GM12878 (cell line): ENCODE measurements at regions not wholly inside any gene's neighbourhood (a gene's known extent, or its start where the extent isn't known, plus 50 kb on each side); places are given as distances from the start of the nearest gene placed in this dataset.

Experiments used
- BCLAF1 ChIP-seq: fragments of 450-650 bp; IDR thresholded peaks from 2 replicates; pipeline ENCODE4 v1.6.1; 2017; ENCODE audit warnings: antibody characterized with exemption, mild to moderate bottlenecking, moderate library complexity
- E4F1 ChIP-seq: fragments of 450-650 bp; IDR thresholded peaks from 2 replicates; pipeline ENCODE4 v1.6.1; 2018; ENCODE audit warnings: borderline replicate concordance, mild to moderate bottlenecking; ENCODE audit not compliant: partially characterized antibody
- EED ChIP-seq: sonication (generic); IDR thresholded peaks from 2 replicates; pipeline ENCODE4 v1.6.1; 2016; ENCODE audit warnings: antibody characterized with exemption, low read depth
- EGR1 ChIP-seq, 2 experiments: IDR thresholded peaks; 1 replicate in 1 of 2; 2 replicates in 1 of 2; pipeline ENCODE4 v1.6.1; 2011 to 2012; ENCODE audit warnings: low read depth in 2 of 2, low read length in 2 of 2, borderline replicate concordance in 1 of 2, mild to moderate bottlenecking in 1 of 2, moderate library complexity in 1 of 2
- ETV6 ChIP-seq, 2 experiments: fragments of 450-650 bp in 1 of 2; IDR thresholded peaks in 1 of 2; conservative IDR thresholded peaks in 1 of 2; 2 replicates each; pipeline ENCODE4 v1.6.1; 2014; ENCODE audit warnings: antibody characterized with exemption in 1 of 2, borderline replicate concordance in 1 of 2, low read depth in 1 of 2, mild to moderate bottlenecking in 1 of 2, moderate library complexity in 1 of 2
- FOS ChIP-seq: IDR thresholded peaks from 3 replicates; pipeline ENCODE4 v1.6.1; 2011; ENCODE audit warnings: borderline replicate concordance; ENCODE audit not compliant: insufficient read length; ENCODE audit errors: extremely low read depth
- FOXM1 ChIP-seq: IDR thresholded peaks from 2 replicates; pipeline ENCODE4 v1.6.1; 2012; ENCODE audit warnings: low read depth, mild to moderate bottlenecking, inconsistent platforms, low read length, moderate library complexity
- IKZF2 ChIP-seq, 2 experiments: fragments of 450-650 bp; IDR thresholded peaks; 2 replicates each; pipeline ENCODE4 v1.6.1; 2017; ENCODE audit warnings: mild to moderate bottlenecking in 2 of 2, moderate library complexity in 2 of 2
- KAT2A ChIP-seq: conservative IDR thresholded peaks from 2 replicates; pipeline ENCODE4 v1.6.1; 2011; ENCODE audit warnings: low read depth, low read length; ENCODE audit not compliant: control insufficient read depth
- KDM1A ChIP-seq: fragments of 200-600 bp; sonication (generic); IDR thresholded peaks from 2 replicates; pipeline ENCODE4 v1.6.1; 2016; ENCODE audit warnings: borderline replicate concordance
- KLF5 ChIP-seq: fragments of 450-650 bp; IDR thresholded peaks from 2 replicates; pipeline ENCODE4 v1.6.1; 2014; ENCODE audit warnings: mild to moderate bottlenecking; ENCODE audit not compliant: partially characterized antibody
- PAX5 ChIP-seq: IDR thresholded peaks from 2 replicates; pipeline ENCODE4 v1.6.1; 2011; ENCODE audit warnings: low read depth, low read length, borderline replicate concordance
- RAD51 ChIP-seq: fragments of 450-650 bp; IDR thresholded peaks from 2 replicates; pipeline ENCODE4 v1.6.1; 2016; ENCODE audit warnings: moderate library complexity, mild to moderate bottlenecking, inconsistent platforms
- RB1 ChIP-seq: fragments of 450-650 bp; formaldehyde crosslinking; IDR thresholded peaks from 2 replicates; pipeline ENCODE4 v1.6.1; 2017; ENCODE audit warnings: mild to moderate bottlenecking, borderline replicate concordance
- SKIL ChIP-seq: fragments of 450-650 bp; IDR thresholded peaks from 2 replicates; pipeline ENCODE4 v1.6.1; 2017; ENCODE audit warnings: mild to moderate bottlenecking, low read depth, inconsistent platforms; ENCODE audit not compliant: poor library complexity, severe bottlenecking
- SREBF2 ChIP-seq: IDR thresholded peaks from 2 replicates; pipeline ENCODE4 v1.6.1; 2012; ENCODE audit warnings: mild to moderate bottlenecking, low read length
- SUPT20H ChIP-seq: IDR thresholded peaks from 2 replicates; pipeline ENCODE4 v1.6.1; 2011; ENCODE audit warnings: low read depth, mild to moderate bottlenecking, low read length, moderate library complexity, borderline replicate concordance; ENCODE audit not compliant: control insufficient read depth
- TARDBP ChIP-seq: IDR thresholded peaks from 2 replicates; pipeline ENCODE4 v1.6.1; 2016; ENCODE audit warnings: borderline replicate concordance
- ZBTB33 ChIP-seq: fragments of 450-650 bp; IDR thresholded peaks from 2 replicates; pipeline ENCODE4 v1.6.1; 2017; ENCODE audit warnings: mild to moderate bottlenecking
- ZNF274 ChIP-seq: IDR thresholded peaks from one replicate; pipeline ENCODE4 v1.8.0; 2011; ENCODE audit not compliant: insufficient read length, insufficient read depth

GRCh38 chr5:44875661-44876605 is 67.2 kb downstream of the MRPS30 start (continued):
- peak; percentile 94 for TF ChIP-seq FOXM1
- no peak for TF ChIP-seq TARDBP
- peak; percentile 35 for TF ChIP-seq SKIL
- TF ChIP-seq KAT2A: no peak
- TF ChIP-seq E4F1: no peak
- no peak for TF ChIP-seq KLF5
- peak; percentile 78 for TF ChIP-seq EED
- peak in 1 of 2 experiments; percentile 46; a peak in 1 of 4 replicates for TF ChIP-seq ETV6 (conservative IDR thresholded peaks at IDR 0.05 in 1 of 2, IDR thresholded peaks at IDR 0.05 in 1 of 2; ENCODE audit: borderline replicate concordance in 1 of 2, low read depth in 1 of 2)
- TF ChIP-seq IKZF2 (IDR thresholded peaks at IDR 0.05): peak; percentile 87 to 90
- no peak for TF ChIP-seq KDM1A
- no peak for TF ChIP-seq EGR1 (IDR thresholded peaks at IDR 0.05; ENCODE audit: borderline replicate concordance in 1 of 2, low read depth in 2 of 2, low read length in 2 of 2)
- TF ChIP-seq SREBF2: no peak
- no peak for TF ChIP-seq ZNF274
- TF ChIP-seq RAD51: peak; percentile 66
- TF ChIP-seq BCLAF1: no peak
- no peak for TF ChIP-seq FOS
- TF ChIP-seq ZBTB33: no peak
- no peak for TF ChIP-seq PAX5
- no peak for TF ChIP-seq SUPT20H
- TF ChIP-seq RB1: no peak
